COLO668 (cell line): ENCODE measurements at regions not wholly inside any gene's neighbourhood (a gene's known extent, or its start where the extent isn't known, plus 50 kb on each side); places are given as distances from the start of the nearest gene placed in this dataset.

ENCODE experiments used
- DNase-seq: peaks from one replicate; lab custom pipeline; 2025; ENCODE audit not compliant: unreplicated experiment; lab: John Stamatoyannopoulos, UW

- DNase-seq = no peak
Observed at GRCh38 chr10:111784946-111785465, 398.6 kb downstream of the GPAM start.

- DNase-seq = no peak
Observed at GRCh38 chr10:111785921-111786320, 397.6 kb downstream of the GPAM start.

GRCh38 chr10:111789821-111790220 lies 393.7 kb downstream of the GPAM start:
- DNase-seq = no peak

DNA sequence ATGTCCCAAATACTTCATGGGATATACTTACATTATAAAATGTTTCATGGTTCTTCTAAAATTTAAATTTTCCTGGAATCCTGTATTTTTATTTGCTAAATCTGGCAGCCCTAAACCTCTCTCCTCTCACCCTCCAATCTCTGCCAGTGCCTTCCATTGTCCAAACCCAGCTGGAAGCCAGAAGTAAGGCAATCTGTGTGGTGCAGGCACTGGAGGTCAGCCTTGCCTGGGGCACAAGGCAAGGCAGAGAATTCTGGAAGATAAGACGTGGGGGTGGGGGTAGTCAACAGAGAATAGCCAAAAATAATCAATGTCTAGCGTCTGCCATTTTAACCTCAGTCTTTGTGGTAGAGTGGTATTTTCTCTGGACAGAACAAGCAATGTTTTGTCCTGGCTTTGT lies 381.7 kb downstream of the GPAM start:
- DNase-seq = no peak

- no peak for DNase-seq
Observed at GRCh38 chr10:111804781-111805180, 378.8 kb downstream of the GPAM start.

DNA sequence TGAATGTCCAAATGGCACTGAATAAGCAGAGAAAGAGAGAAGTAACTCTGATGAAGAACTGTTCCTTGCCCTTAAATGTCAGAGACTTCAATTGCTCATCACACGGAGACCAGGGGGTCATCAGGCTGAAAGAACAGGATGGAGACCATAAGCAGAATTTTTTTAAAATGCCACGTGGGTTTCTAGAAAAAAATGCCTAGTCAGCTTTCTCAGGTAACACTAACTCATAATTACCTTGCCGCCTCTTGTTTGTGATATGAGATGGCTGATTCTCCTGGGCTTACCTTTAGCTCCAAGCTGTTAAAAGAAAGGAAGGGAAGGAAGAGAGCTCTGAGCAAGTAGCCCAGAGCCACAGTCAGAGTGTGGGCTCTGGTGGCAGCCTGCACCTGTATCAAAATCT lies 372.0 kb downstream of the GPAM start:
- no peak for DNase-seq

- DNase-seq = no peak
Observed at GRCh38 chr10:111820471-111820870, 363.1 kb downstream of the GPAM start.

DNA sequence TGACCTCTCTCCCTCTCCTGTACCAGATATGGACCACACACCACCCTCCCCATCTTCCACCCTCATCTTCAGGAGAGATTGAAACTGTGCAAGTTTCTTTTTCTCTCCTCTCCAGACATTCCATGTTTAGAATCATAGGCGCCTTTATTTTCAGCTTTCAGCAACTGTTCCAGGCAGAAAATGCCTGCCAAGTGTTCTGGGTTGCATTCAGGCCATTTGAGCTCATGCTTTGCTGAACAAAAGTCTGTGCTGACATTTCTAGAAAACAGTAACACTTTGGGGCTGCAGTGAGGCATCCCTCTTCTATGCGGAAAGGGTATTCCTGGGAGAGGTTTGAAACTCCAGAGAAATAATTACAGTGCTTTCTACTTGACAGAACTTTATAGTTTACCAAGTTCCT lies 361.7 kb downstream of the GPAM start:
- no peak for DNase-seq

GRCh38 chr10:111822661-111823060 lies 360.9 kb downstream of the GPAM start:
- DNase-seq = no peak

- no peak for DNase-seq
Observed at GRCh38 chr10:111824128-111824527, 359.4 kb downstream of the GPAM start.

- DNase-seq = no peak
Observed at GRCh38 chr10:111830359-111830758, 353.2 kb downstream of the GPAM start.

DNA sequence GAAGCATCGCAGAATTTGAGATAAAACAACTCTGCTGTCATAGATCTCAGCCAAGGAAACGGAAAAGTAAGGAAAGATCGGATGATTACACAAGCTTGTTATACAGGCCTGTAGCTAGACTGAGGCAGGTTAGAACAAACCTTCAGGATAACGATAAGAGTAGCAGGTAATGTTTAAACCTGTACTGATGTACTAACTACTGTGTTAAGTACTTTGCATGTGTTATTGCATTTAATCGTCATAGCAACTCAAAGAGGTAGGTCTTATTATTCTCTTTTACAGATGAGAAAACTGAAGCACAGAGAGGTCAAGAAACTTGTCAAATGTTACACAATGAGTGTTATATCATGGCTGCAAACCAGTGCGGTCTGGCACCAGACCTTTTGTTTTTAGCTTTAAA lies 352.5 kb downstream of the GPAM start:
- DNase-seq = no peak

DNA sequence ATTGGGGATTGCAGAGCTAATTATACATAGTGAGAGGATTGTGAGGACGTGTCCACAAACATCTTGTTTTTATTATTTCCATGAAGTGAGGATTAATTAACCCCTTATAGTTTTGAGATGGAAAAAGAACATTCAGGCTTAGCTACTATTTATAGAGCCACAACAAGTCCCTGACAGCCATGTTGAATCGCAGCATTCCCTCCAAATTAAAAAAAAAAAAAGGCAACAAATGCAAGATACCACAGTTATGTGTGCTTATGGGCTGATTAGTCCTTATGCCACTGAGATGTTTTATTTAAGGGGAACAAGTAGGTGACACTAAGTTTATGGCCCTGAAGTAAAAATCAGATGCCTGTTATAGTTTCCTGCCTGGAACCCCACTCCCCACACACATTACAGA lies 350.3 kb downstream of the GPAM start:
- DNase-seq = no peak

GRCh38 chr10:111835574-111835973 lies 348.0 kb downstream of the GPAM start:
- no peak for DNase-seq

GRCh38 chr10:111836064-111836463 lies 347.5 kb downstream of the GPAM start:
- no peak for DNase-seq

GRCh38 chr10:111836571-111836970 lies 347.0 kb downstream of the GPAM start:
- no peak for DNase-seq

DNA sequence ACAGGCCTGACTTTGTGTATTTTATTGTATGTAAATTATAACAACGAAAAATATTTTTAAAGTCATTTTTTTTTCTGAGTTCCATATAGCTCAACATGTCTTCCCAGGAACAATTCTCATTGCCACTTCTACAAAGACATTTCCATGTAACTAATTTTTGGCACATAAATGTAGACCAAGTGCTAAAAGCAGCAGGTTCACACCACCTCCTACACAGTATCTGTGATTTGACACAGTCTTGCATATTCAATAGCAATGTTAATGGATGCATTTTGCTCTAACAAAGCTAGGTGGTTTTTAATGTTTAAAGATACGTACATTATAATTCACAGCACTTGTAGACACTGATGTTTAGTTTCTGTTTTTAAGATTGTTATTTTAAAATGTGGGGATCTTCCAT lies 346.5 kb downstream of the GPAM start:
- DNase-seq = no peak

DNA sequence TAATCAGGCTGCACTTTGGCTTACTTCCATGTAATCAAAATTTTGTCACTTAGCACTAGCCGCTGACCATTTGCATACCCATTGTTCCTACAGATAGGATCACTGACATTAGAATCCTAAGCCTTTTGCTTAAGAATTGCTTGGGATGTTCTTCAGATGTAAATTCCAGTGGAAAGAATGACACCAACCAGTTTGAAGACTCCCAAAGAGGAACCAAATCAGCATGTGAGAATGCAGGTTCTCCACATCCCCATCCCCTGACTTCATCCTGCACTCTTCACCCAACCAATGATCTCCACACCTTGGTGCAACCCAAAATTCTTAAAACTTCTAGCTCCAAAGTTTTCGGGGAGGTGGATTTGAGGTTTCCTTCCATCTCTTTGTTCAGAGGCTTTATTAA lies 345.6 kb downstream of the GPAM start:
- no peak for DNase-seq

DNA sequence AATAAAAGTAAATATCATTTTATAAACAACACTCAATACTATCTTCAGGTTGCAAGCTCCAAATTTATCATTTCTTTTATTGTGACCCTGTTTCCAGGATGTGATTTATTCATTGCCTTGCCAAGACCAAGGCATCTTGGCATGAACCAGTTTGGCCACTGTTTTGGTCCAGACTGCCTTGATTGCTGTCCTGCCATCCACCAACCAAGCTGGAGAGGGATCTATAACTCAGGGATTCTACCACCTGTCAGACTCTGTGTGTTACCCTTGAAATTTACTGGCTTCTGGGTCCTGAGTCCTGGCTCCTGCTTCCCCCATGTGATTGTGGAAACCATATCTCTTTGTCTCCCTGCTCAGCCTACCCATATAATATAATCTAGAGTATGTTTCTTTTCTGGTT lies 343.0 kb downstream of the GPAM start:
- DNase-seq = no peak

GRCh38 chr10:111852801-111853200 lies 330.8 kb downstream of the GPAM start:
- DNase-seq = no peak

- no peak for DNase-seq
Observed at GRCh38 chr10:111856631-111857030, 326.9 kb downstream of the GPAM start.

- no peak for DNase-seq
Observed at GRCh38 chr10:111865550-111865949, 318.0 kb downstream of the GPAM start.

- DNase-seq = no peak
Observed at GRCh38 chr10:111871458-111871857, 312.1 kb downstream of the GPAM start.

DNA sequence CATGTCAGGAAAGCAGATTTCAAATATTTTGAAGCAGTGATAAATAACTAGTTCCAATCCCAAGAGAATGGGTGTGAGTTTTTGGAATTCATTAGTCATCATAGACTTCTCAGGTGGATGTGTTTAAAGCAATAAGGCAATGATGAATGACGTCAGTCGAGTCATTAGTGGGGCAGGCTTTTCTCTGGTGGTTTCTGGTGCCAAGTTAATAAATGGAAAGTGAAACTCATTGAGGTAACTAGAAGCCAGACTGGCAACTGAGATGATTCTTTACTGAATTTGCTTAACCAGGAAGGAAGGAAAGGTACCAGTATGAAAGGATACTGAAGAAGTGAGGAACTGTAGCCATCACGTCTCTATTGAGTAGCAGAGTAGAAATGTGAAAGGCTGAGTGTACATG lies 311.0 kb downstream of the GPAM start:
- no peak for DNase-seq
